ENCODE measurements at regions not wholly inside any gene's neighbourhood (a gene's known extent, or its start where the extent isn't known, plus 50 kb on each side); places are given as distances from the start of the nearest gene placed in this dataset.
"Not testable (repeated sequence)": the region's sequence is repeated elsewhere in the genome, so short reads cannot be mapped to it uniquely, and the experiment has no call there.

GRCh38 chr18:14606546-14606945 lies 63.1 kb upstream of the POTEC start:
- TF ChIP-seq EZH2phosphoT487 (IDR thresholded peaks at IDR 0.05; ENCODE audit: borderline replicate concordance); CTCF (conservative IDR thresholded peaks at IDR 0.05; ENCODE audit: low read length): not testable (repeated sequence)
